HepG2 (cell line): ENCODE measurements at regions not wholly inside any gene's neighbourhood (a gene's known extent, or its start where the extent isn't known, plus 50 kb on each side); places are given as distances from the start of the nearest gene placed in this dataset.

Experiments
- BCLAF1 ChIP-seq: fragments of 450-650 bp; IDR thresholded peaks from 2 replicates; pipeline ENCODE4 v1.6.1; 2017; ENCODE audit warnings: mild to moderate bottlenecking
- CREM ChIP-seq, 2 experiments: sonication (generic) in 1 of 2; formaldehyde crosslinking in 1 of 2; IDR thresholded peaks; 2 replicates each; pipeline versions ENCODE4 v1.4.0 to v1.6.1; 2016 to 2020; ENCODE audit warnings: antibody characterized with exemption in 1 of 2, mild to moderate bottlenecking in 1 of 2, missing genetic modification reagents in 1 of 2
- CTCF ChIP-seq: sonication (generic); formaldehyde crosslinking; IDR thresholded peaks from 2 replicates; pipeline ENCODE4 v1.5.0; 2020; ENCODE audit warnings: mild to moderate bottlenecking, missing genetic modification reagents, moderate library complexity
- DMAP1 ChIP-seq: IDR thresholded peaks from 2 replicates; pipeline ENCODE4 v1.6.1; 2016
- EP300 ChIP-seq, 3 experiments: sonication (generic) in 1 of 3; formaldehyde crosslinking in 1 of 3; IDR thresholded peaks; 2 replicates each; pipeline versions ENCODE4 v1.5.1 to v1.6.1; 2011 to 2020; ENCODE audit warnings: low read depth in 2 of 3, low read length in 2 of 3, borderline replicate concordance in 1 of 3, improper control_type of control experiment in 1 of 3, mild to moderate bottlenecking in 1 of 3, missing genetic modification reagents in 1 of 3, moderate library complexity in 1 of 3
- GMEB1 ChIP-seq: sonication (generic); formaldehyde crosslinking; IDR thresholded peaks from 2 replicates; pipeline ENCODE4 v1.5.1; 2020; ENCODE audit warnings: missing genetic modification reagents, mild to moderate bottlenecking, borderline replicate concordance
- KDM5A ChIP-seq: fragments of 200-600 bp; sonication (generic); IDR thresholded peaks from 2 replicates; pipeline ENCODE4 v1.7.0; 2018; ENCODE audit warnings: antibody characterized with exemption, mild to moderate bottlenecking, low read length, borderline replicate concordance
- SMC3 ChIP-seq: IDR thresholded peaks from 2 replicates; pipeline ENCODE4 v1.6.1; 2011; ENCODE audit warnings: low read length, improper control_type of control experiment
- TMF1 ChIP-seq: sonication (generic); formaldehyde crosslinking; IDR thresholded peaks from 2 replicates; pipeline ENCODE4 v1.8.1; 2022; ENCODE audit warnings: low read depth, missing genetic modification reagents
- ZFP37 ChIP-seq: sonication (generic); formaldehyde crosslinking; IDR thresholded peaks from 2 replicates; pipeline ENCODE4 v1.4.0; 2020; ENCODE audit warnings: missing genetic modification reagents, borderline replicate concordance
- ZNF484 ChIP-seq: sonication (generic); formaldehyde crosslinking; IDR thresholded peaks from 2 replicates; pipeline ENCODE4 v1.5.1; 2020; ENCODE audit warnings: mild to moderate bottlenecking, low read depth, missing genetic modification reagents, borderline replicate concordance
- ZNF761 ChIP-seq: sonication (generic); formaldehyde crosslinking; conservative IDR thresholded peaks from 2 replicates; pipeline ENCODE4 v1.4.0; 2020; ENCODE audit warnings: mild to moderate bottlenecking, missing genetic modification reagents

- TF ChIP-seq GMEB1 (CRISPR knock-in tag) (no peak), ZNF484 (CRISPR knock-in tag) (no peak), EP300 (IDR thresholded peaks at IDR 0.05; ENCODE audit: low read depth in 2 of 2, low read length in 2 of 2) (no peak), EP300 (CRISPR knock-in tag; IDR thresholded peaks at IDR 0.05; ENCODE audit: borderline replicate concordance) (no peak), KDM5A (no peak), CREM (IDR thresholded peaks at IDR 0.05) (no peak), CREM (CRISPR knock-in tag; IDR thresholded peaks at IDR 0.05) (no peak), ZNF761 (CRISPR knock-in tag) (no peak), BCLAF1 (no peak), DMAP1 (CRISPR knock-in tag) (no peak), CTCF (CRISPR knock-in tag) (no peak), SMC3 (no peak), TMF1 (CRISPR knock-in tag) (no peak), ZFP37 (CRISPR knock-in tag) (no peak)
Observed at GRCh38 chr3:182527745-182528144, 265.6 kb upstream of the ATP11B start.
